Spleen (tissue), 11 donors: ENCODE measurements at regions not wholly inside any gene's neighbourhood (a gene's known extent, or its start where the extent isn't known, plus 50 kb on each side); places are given as distances from the start of the nearest gene placed in this dataset.

Source experiments
- DNase-seq: peaks from one replicate; pipeline ENCODE4 v3.0.0-alpha.2; 2020
- H3K27ac ChIP-seq, 8 donors: fragments of 200-600 bp; sonication (generic) in 7 of 8; 1 replicate in 4 of 8; 2 replicates in 4 of 8; pipeline versions ENCODE4 v1.5.0 to v1.8.0; 2016 to 2021; ENCODE audit warnings: inconsistent platforms in 4 of 8, mild to moderate bottlenecking in 4 of 8, moderate library complexity in 1 of 8
- H3K27me3 ChIP-seq, 7 donors: fragments of 200-600 bp; sonication (generic) in 6 of 7; replicated peaks in 1 of 7; 1 replicate in 4 of 7; 2 replicates in 3 of 7; pipeline versions ENCODE4 v1.5.0 to v1.8.0; 2016 to 2021; ENCODE audit warnings: inconsistent platforms in 3 of 7, mild to moderate bottlenecking in 1 of 7
- H3K36me3 ChIP-seq, 6 donors: fragments of 200-600 bp; sonication (generic) in 5 of 6; 1 replicate in 4 of 6; 2 replicates in 2 of 6; pipeline versions ENCODE4 v1.5.0 to v1.8.0; 2016 to 2021; ENCODE audit warnings: inconsistent platforms in 2 of 6
- H3K4me1 ChIP-seq, 6 donors: fragments of 200-600 bp; sonication (generic) in 5 of 6; 1 replicate in 3 of 6; 2 replicates in 3 of 6; pipeline versions ENCODE4 v1.5.0 to v1.8.0; 2016 to 2021; ENCODE audit warnings: inconsistent platforms in 3 of 6
- H3K4me3 ChIP-seq, 8 donors: fragments of 200-600 bp; sonication (generic) in 7 of 8; 1 replicate in 4 of 8; 2 replicates in 4 of 8; pipeline versions ENCODE4 v1.5.0 to v1.8.0; 2016 to 2021; ENCODE audit warnings: inconsistent platforms in 4 of 8, mild to moderate bottlenecking in 4 of 8, moderate library complexity in 2 of 8
- H3K9me3 ChIP-seq, 8 donors: fragments of 200-600 bp; sonication (generic) in 7 of 8; 1 replicate in 4 of 8; 2 replicates in 4 of 8; pipeline versions ENCODE4 v1.5.0 to v1.8.0; 2016 to 2021; ENCODE audit warnings: inconsistent platforms in 4 of 8
- CTCF ChIP-seq, 11 experiments: fragments of 200-600 bp in 7 of 11; fragments of 450-650 bp in 4 of 11; sonication (generic) in 4 of 11; IDR thresholded peaks in 8 of 11; conservative IDR thresholded peaks in 3 of 11; 1 replicate in 7 of 11; 2 replicates in 4 of 11; pipeline versions ENCODE4 v1.4.0 to v1.8.0; 2016 to 2021; ENCODE audit warnings: antibody characterized with exemption in 11 of 11, inconsistent platforms in 4 of 11, mild to moderate bottlenecking in 1 of 11
- POLR2A ChIP-seq, 3 donors: fragments of 450-650 bp; IDR thresholded peaks; one replicate each; pipeline ENCODE4 v1.5.1; 2017; ENCODE audit warnings: antibody characterized with exemption in 3 of 3, mild to moderate bottlenecking in 1 of 3
- POLR2AphosphoS5 ChIP-seq, 3 donors: sonication (generic); formaldehyde crosslinking; IDR thresholded peaks; one replicate each; pipeline ENCODE4 v1.5.1; 2017; ENCODE audit warnings: antibody characterized with exemption in 3 of 3
- WGBS, 5 donors: extraction: QIAGEN DNeasy Blood & Tissue Kit in 3 of 5; methylation state at CpG; one replicate each; pipeline versions ENCODE4 v1.1.5 to v1.1.7; 2013 to 2018; 5-methylcytosine and 5-hydroxymethylcytosine counted together
- intact Hi-C: fragments of 100-400 bp; cut with DNase I; formaldehyde crosslinking; loops from one replicate; pipeline ENCODE4 v1.15.0; 2023; ENCODE audit warnings: low total_unique reads
- donor health status: healthy with polysubstance abuse.
- donor health status: DM: no; HTN: no; CAD: no; lungs with moderate emphysema.
- donor health status: DM: no; HTN: no; CAD: no.
- donor health status: Bipolar disorder and iron deficiency.
- donor health status: healthy.
- donor health status: DM: no; HTN: no; CAD: no.
- donor health status: DM: yes; HTN: yes; CAD: no.

GRCh38 chr15:69972436-69972835 lies 125.3 kb downstream of the TLE3 start:
- intact Hi-C loops, result no loop called here
- Histone ChIP-seq H3K4me1 (no peaks in the 10 kb centered on the region), H3K27me3 (peaks cover 0 to 50% (median 0%) of the 10 kb centered on the region in 7 donors), H3K4me3 (no peak overlapping the region), H3K36me3 (no peaks in the 10 kb centered on the region), H3K27ac (no peak overlapping the region), H3K9me3 (peaks cover 0 to 4% (median 0%) of the 10 kb centered on the region in 8 donors)
- WGBS, 5 donors, result 65 to 82% (median 78%) methylated on average over 3 of the region's 3 CpGs
- TF ChIP-seq POLR2A (IDR thresholded peaks at IDR 0.05), result no peak
- no peak for DNase-seq

GRCh38 chr15:69973102-69973714 lies 124.5 kb downstream of the TLE3 start:
- no peak overlapping the region for H3K27ac ChIP-seq
- TF ChIP-seq POLR2A (IDR thresholded peaks at IDR 0.05), result no peak
- TF ChIP-seq CTCF (IDR thresholded peaks at IDR 0.05 in 8 of 11, conservative IDR thresholded peaks at IDR 0.05 in 3 of 11), result no peak
- TF ChIP-seq POLR2AphosphoS5 (IDR thresholded peaks at IDR 0.05), result no peak
- no peak overlapping the region for H3K4me3 ChIP-seq
- H3K4me1 ChIP-seq, result no peaks in the 10 kb centered on the region
- H3K36me3 ChIP-seq, result no peaks in the 10 kb centered on the region
- H3K9me3 ChIP-seq, result peaks cover 0 to 4% (median 0%) of the 10 kb centered on the region in 8 donors
- DNase-seq, result no peak
- WGBS, 5 donors, result 41 to 49% (median 44%) methylated on average over 6 of the region's 6 CpGs
- intact Hi-C loops, result no loop called here
- H3K27me3 ChIP-seq, result peaks cover 0 to 52% (median 0%) of the 10 kb centered on the region in 7 donors

- 53 to 70% (median 55%) methylated on average over 4 of the region's 4 CpGs for WGBS, 5 donors
- intact Hi-C loops, result no loop called here
- H3K4me3 ChIP-seq, result no peak overlapping the region
- H3K9me3 ChIP-seq, result peaks cover 0 to 4% (median 0%) of the 10 kb centered on the region in 8 donors
- no peaks in the 10 kb centered on the region for H3K36me3 ChIP-seq
- peaks cover 0 to 50% (median 0%) of the 10 kb centered on the region in 7 donors for H3K27me3 ChIP-seq
- peaks cover 0 to 1% (median 0%) of the 10 kb centered on the region in 6 donors for H3K4me1 ChIP-seq
- no peak for DNase-seq
- H3K27ac ChIP-seq, result no peak overlapping the region
- TF ChIP-seq POLR2AphosphoS5 (IDR thresholded peaks at IDR 0.05) (no peak), POLR2A (IDR thresholded peaks at IDR 0.05) (no peak), CTCF (IDR thresholded peaks at IDR 0.05 in 8 of 11, conservative IDR thresholded peaks at IDR 0.05 in 3 of 11) (no peak)
Observed at GRCh38 chr15:69973880-69974279, 123.8 kb downstream of the TLE3 start.

GRCh38 chr15:69974321-69974720 lies 123.4 kb downstream of the TLE3 start:
- no peaks in the 10 kb centered on the region for H3K36me3 ChIP-seq
- peaks cover 0 to 5% (median 0%) of the 10 kb centered on the region in 6 donors for H3K4me1 ChIP-seq
- H3K27me3 ChIP-seq, result peaks cover 0 to 50% (median 0%) of the 10 kb centered on the region in 7 donors
- no peak overlapping the region for H3K27ac ChIP-seq
- no peak for TF ChIP-seq POLR2AphosphoS5 (IDR thresholded peaks at IDR 0.05)
- no peak for TF ChIP-seq CTCF (IDR thresholded peaks at IDR 0.05 in 8 of 11, conservative IDR thresholded peaks at IDR 0.05 in 3 of 11)
- TF ChIP-seq POLR2A (IDR thresholded peaks at IDR 0.05), result no peak
- intact Hi-C loops, result no loop called here
- no peak overlapping the region for H3K4me3 ChIP-seq
- no peak for DNase-seq
- 56 to 72% (median 63%) methylated on average over 5 of the region's 5 CpGs for WGBS, 5 donors
- peaks cover 0 to 4% (median 0%) of the 10 kb centered on the region in 8 donors for H3K9me3 ChIP-seq
